HCT116 (cell line): ENCODE measurements at regions not wholly inside any gene's neighbourhood (a gene's known extent, or its start where the extent isn't known, plus 50 kb on each side); places are given as distances from the start of the nearest gene placed in this dataset.

Source experiments
- ATAC-seq: fragments of 200-7000 bp; cut with Tn5 transposase; 2 replicates; pipeline ENCODE4 v1.9.1; 2020; ENCODE audit warnings: mild to moderate bottlenecking, moderate library complexity
- BruUV-seq: library from RNA; stranded (reverse); fragments of 400-500 nt; replicated peaks from 2 replicates; lab custom pipeline; 2021; lab: Mats Ljungman, UMichigan
- CTCF ChIA-PET: fragments of 300-600 bp; sonication (Branson Sonifier 250); formaldehyde crosslinking; loops from one replicate; lab custom pipeline; 2021; ENCODE audit warnings: antibody characterized with exemption; lab: Charles Lee
- POLR2A ChIA-PET: fragments of 300-600, 350-600 bp; sonication (Branson Sonifier 250); formaldehyde crosslinking; loops from one replicate; lab custom pipeline; 2021; ENCODE audit warnings: antibody characterized with exemption; lab: Charles Lee
- RAD21 ChIA-PET, 2 experiments: fragments of 300-600 bp; sonication (Branson Sonifier 250); formaldehyde crosslinking; loops; one replicate each; lab custom pipeline; 2023; ENCODE audit warnings: low total read pairs in 2 of 2; ENCODE audit not compliant: uncharacterized antibody in 2 of 2, unreplicated experiment in 2 of 2, low non-redundant PET in 1 of 2; lab: Charles Lee
- DNase-seq: peaks from one replicate; pipeline ENCODE4 v3.0.0-alpha.2; 2010; ENCODE audit warnings: low read depth, low spot score
- H2AFZ ChIP-seq: fragments of 200-600 bp; shearing (Covaris generic), sonication (generic); 2 replicates; pipeline ENCODE4 v1.6.1; 2017; ENCODE audit warnings: low read depth, mixed run types, mixed read lengths, antibody characterized with exemption, low read length; ENCODE audit not compliant: poor library complexity, severe bottlenecking
- H3K27ac ChIP-seq: 2 replicates; pipeline ENCODE4 v1.5.1; 2012; ENCODE audit warnings: low read depth, low read length
- H3K27me3 ChIP-seq: fragments of 200-600 bp; sonication (generic); 2 replicates; pipeline ENCODE4 v1.6.1; 2016; ENCODE audit warnings: mixed run types, low read length, mixed read lengths; ENCODE audit not compliant: insufficient read depth
- H3K36me3 ChIP-seq, 2 experiments: fragments of 200-500 bp in 1 of 2; fragments of 200-600 bp in 1 of 2; sonication (Bioruptor generic) in 1 of 2; sonication (generic) in 1 of 2; 2 replicates each; pipeline versions ENCODE4 v1.5.1 to v1.6.1; 2014 to 2016; ENCODE audit warnings: low read length in 2 of 2, inconsistent platforms in 1 of 2, mixed read lengths in 1 of 2, mixed run types in 1 of 2; ENCODE audit not compliant: insufficient read depth in 2 of 2, control insufficient read depth in 1 of 2
- H3K4me1 ChIP-seq, 2 experiments: fragments of 200-600 bp in 1 of 2; sonication (generic) in 1 of 2; 2 replicates each; pipeline versions ENCODE4 v1.5.1 to v1.6.1; 2012 to 2017; ENCODE audit warnings: low read length in 2 of 2, inconsistent platforms in 1 of 2, mild to moderate bottlenecking in 1 of 2, mixed read lengths in 1 of 2, mixed run types in 1 of 2, moderate library complexity in 1 of 2; ENCODE audit not compliant: insufficient read depth in 2 of 2, control insufficient read depth in 1 of 2
- H3K4me2 ChIP-seq: fragments of 200-600 bp; sonication (generic); 2 replicates; pipeline ENCODE4 v1.6.1; 2017; ENCODE audit warnings: mixed run types, low read length, mixed read lengths
- H3K4me3 ChIP-seq, 2 experiments: fragments of 200-600 bp in 1 of 2; sonication (generic) in 1 of 2; replicated peaks in 1 of 2; 2 replicates each; pipeline ENCODE4 v1.5.1; 2011 to 2016; ENCODE audit warnings: low read length in 2 of 2, control low read depth in 1 of 2, low read depth in 1 of 2, mild to moderate bottlenecking in 1 of 2, mixed read lengths in 1 of 2, mixed run types in 1 of 2
- H3K79me2 ChIP-seq: fragments of 200-600 bp; sonication (generic); 2 replicates; pipeline ENCODE4 v1.6.1; 2017; ENCODE audit warnings: mild to moderate bottlenecking, mixed run types, low read length, moderate library complexity, mixed read lengths; ENCODE audit not compliant: insufficient read depth
- H3K9ac ChIP-seq: fragments of 200-600 bp; sonication (generic); 2 replicates; pipeline ENCODE4 v1.6.1; 2016; ENCODE audit warnings: low read length, mixed read lengths
- H3K9me2 ChIP-seq: fragments of 200-600 bp; sonication (generic), shearing (Covaris generic); 2 replicates; pipeline ENCODE4 v1.6.1; 2017; ENCODE audit warnings: mixed run types, mild to moderate bottlenecking, moderate library complexity; ENCODE audit not compliant: insufficient read depth
- H3K9me3 ChIP-seq, 2 experiments: fragments of 200-500 bp in 1 of 2; fragments of 200-600 bp in 1 of 2; sonication (Bioruptor generic) in 1 of 2; sonication (generic) in 1 of 2; 2 replicates each; pipeline ENCODE4 v1.6.1; 2014 to 2017; ENCODE audit warnings: low read length in 2 of 2, mixed read lengths in 2 of 2, inconsistent platforms in 1 of 2, low read depth in 1 of 2, mild to moderate bottlenecking in 1 of 2, mixed run types in 1 of 2, moderate library complexity in 1 of 2; ENCODE audit not compliant: control insufficient read depth in 1 of 2, insufficient read depth in 1 of 2
- H4K20me1 ChIP-seq: fragments of 200-600 bp; sonication (generic), shearing (Covaris generic); 2 replicates; pipeline ENCODE4 v1.6.1; 2017; ENCODE audit warnings: mixed run types, mild to moderate bottlenecking, moderate library complexity; ENCODE audit not compliant: insufficient read depth
- ATF3 ChIP-seq: IDR thresholded peaks from 2 replicates; pipeline ENCODE4 v1.6.1; 2012
- CBX3 ChIP-seq: IDR thresholded peaks from 2 replicates; pipeline ENCODE4 v1.6.1; 2012; ENCODE audit warnings: low read depth
- CEBPB ChIP-seq: IDR thresholded peaks from 2 replicates; pipeline ENCODE4 v1.6.1; 2012; ENCODE audit warnings: low read depth
- CTCF ChIP-seq, 3 experiments: fragments of 200-600 bp in 1 of 3; sonication (generic) in 1 of 3; IDR thresholded peaks in 2 of 3; conservative IDR thresholded peaks in 1 of 3; 2 replicates each; pipeline ENCODE4 v1.5.1; 2012 to 2017; ENCODE audit warnings: low read depth in 2 of 3, low read length in 2 of 3, antibody characterized with exemption in 1 of 3, borderline replicate concordance in 1 of 3, control low read depth in 1 of 3, mild to moderate bottlenecking in 1 of 3, mixed read lengths in 1 of 3, mixed run types in 1 of 3, moderate library complexity in 1 of 3; ENCODE audit not compliant: insufficient read depth in 1 of 3
- EGR1 ChIP-seq: IDR thresholded peaks from 2 replicates; pipeline ENCODE4 v1.6.1; 2012; ENCODE audit warnings: low read depth
- ELF1 ChIP-seq: IDR thresholded peaks from 2 replicates; pipeline ENCODE4 v1.6.1; 2012; ENCODE audit warnings: low read depth, borderline replicate concordance
- EZH2 ChIP-seq: fragments of 200-600 bp; sonication (generic); IDR thresholded peaks from 2 replicates; pipeline ENCODE4 v1.6.1; 2017; ENCODE audit warnings: antibody characterized with exemption, mixed run types
- EZH2phosphoT487 ChIP-seq: fragments of 200-600 bp; IDR thresholded peaks from 2 replicates; pipeline ENCODE4 v1.6.1; 2018; ENCODE audit warnings: antibody characterized with exemption, borderline replicate concordance
- FOSL1 ChIP-seq: IDR thresholded peaks from 2 replicates; pipeline ENCODE4 v1.6.1; 2012; ENCODE audit warnings: low read depth
- JUND ChIP-seq: IDR thresholded peaks from 2 replicates; pipeline ENCODE4 v1.6.1; 2012
- POLR2A ChIP-seq: IDR thresholded peaks from 2 replicates; pipeline ENCODE4 v1.7.0; 2011; ENCODE audit warnings: borderline replicate concordance; ENCODE audit not compliant: insufficient read depth, insufficient read length; ENCODE audit errors: extremely low read depth
- POLR2AphosphoS5 ChIP-seq: IDR thresholded peaks from 2 replicates; pipeline ENCODE4 v1.6.1; 2011; ENCODE audit warnings: mild to moderate bottlenecking, low read depth, low read length, moderate library complexity
- RAD21 ChIP-seq: IDR thresholded peaks from 2 replicates; pipeline ENCODE4 v1.6.1; 2012; ENCODE audit warnings: low read depth, mild to moderate bottlenecking
- SIN3A ChIP-seq: IDR thresholded peaks from 2 replicates; pipeline ENCODE4 v1.6.1; 2012; ENCODE audit warnings: low read depth
- SP1 ChIP-seq: IDR thresholded peaks from 2 replicates; pipeline ENCODE4 v1.6.1; 2012; ENCODE audit warnings: low read depth
- SRF ChIP-seq: IDR thresholded peaks from 2 replicates; pipeline ENCODE4 v1.6.1; 2012; ENCODE audit warnings: low read depth
- TCF7L2 ChIP-seq: IDR thresholded peaks from 2 replicates; pipeline ENCODE4 v1.7.0; 2011; ENCODE audit warnings: borderline replicate concordance, inconsistent platforms; ENCODE audit not compliant: insufficient read depth, insufficient read length; ENCODE audit errors: extremely low read depth
- YY1 ChIP-seq: IDR thresholded peaks from 2 replicates; pipeline ENCODE4 v1.6.1; 2011; ENCODE audit warnings: low read length, low read depth, moderate library complexity, mild to moderate bottlenecking; ENCODE audit not compliant: insufficient replicate concordance; ENCODE audit errors: extremely low read depth
- ZFX ChIP-seq: fragments of 450-650 bp; IDR thresholded peaks from 2 replicates; pipeline ENCODE4 v1.6.1; 2017
- ZNF274 ChIP-seq: fragments of 200-500 bp; sonication (Bioruptor generic); IDR thresholded peaks from 2 replicates; pipeline ENCODE4 v1.6.1; 2014; ENCODE audit warnings: mild to moderate bottlenecking, low read depth, low read length, inconsistent platforms
- intact Hi-C: fragments of 100-400 bp; cut with micrococcal nuclease; formaldehyde crosslinking; loops from 2 replicates; pipeline ENCODE4 v1.10.0; 2022

GRCh38 chr6:74626288-74626687 lies 579.6 kb downstream of the COL12A1 start:
- no peak for DNase-seq
- Histone ChIP-seq H3K9ac (no peak overlapping the region), H3K9me2 (no peaks in the 10 kb centered on the region), H3K27ac (no peak overlapping the region), H3K27me3 (no peaks in the 10 kb centered on the region), H4K20me1 (no peaks in the 10 kb centered on the region), H3K9me3 (peaks cover 0 to 6% of the 10 kb centered on the region in 2 experiments; a peak in 2 of 4 replicates), H3K4me1 (no peaks in the 10 kb centered on the region), H3K4me2 (no peak overlapping the region), H3K79me2 (no peaks in the 10 kb centered on the region), H3K4me3 (no peak overlapping the region), H2AFZ (no peak overlapping the region), H3K36me3 (no peaks in the 10 kb centered on the region)
- intact Hi-C loops: no loop called here
- ChIA-PET RAD21 (no interaction called here), CTCF (no interaction called here), POLR2A (no interaction called here)
- no TSS peak for BruUV-seq
- ATAC-seq: no peak
- TF ChIP-seq CEBPB: no peak
- no peak for TF ChIP-seq SIN3A
- no peak for TF ChIP-seq JUND
- no peak for TF ChIP-seq EZH2
- TF ChIP-seq ATF3: no peak
- no peak for TF ChIP-seq EGR1
- no peak for TF ChIP-seq YY1
- no peak for TF ChIP-seq ZNF274
- TF ChIP-seq ZFX: no peak
- no peak for TF ChIP-seq FOSL1
- no peak for TF ChIP-seq TCF7L2
- no peak for TF ChIP-seq ELF1
- TF ChIP-seq CBX3: no peak
- no peak for TF ChIP-seq POLR2AphosphoS5

GRCh38 chr6:74623027-74623426 lies 582.8 kb downstream of the COL12A1 start:
- Histone ChIP-seq H3K79me2 (no peaks in the 10 kb centered on the region), H3K27me3 (no peaks in the 10 kb centered on the region), H2AFZ (no peak overlapping the region), H3K9me3 (peaks cover 0 to 6% of the 10 kb centered on the region in 2 experiments; a peak in 2 of 4 replicates), H3K36me3 (no peaks in the 10 kb centered on the region), H3K4me1 (no peaks in the 10 kb centered on the region), H3K9ac (no peak overlapping the region), H3K4me2 (no peak overlapping the region), H4K20me1 (no peaks in the 10 kb centered on the region), H3K9me2 (no peaks in the 10 kb centered on the region), H3K27ac (no peak overlapping the region), H3K4me3 (no peak overlapping the region)
- TF ChIP-seq CEBPB (no peak), EZH2 (no peak), TCF7L2 (no peak), YY1 (no peak), ZNF274 (no peak), ZFX (no peak), SP1 (no peak), EZH2phosphoT487 (no peak), ATF3 (no peak), SRF (no peak), CBX3 (no peak), CTCF (IDR thresholded peaks at IDR 0.05 in 2 of 3, conservative IDR thresholded peaks at IDR 0.05 in 1 of 3; ENCODE audit: borderline replicate concordance in 1 of 3, insufficient read depth in 1 of 3, low read depth in 2 of 3, low read length in 2 of 3) (no peak), FOSL1 (no peak), SIN3A (no peak), ELF1 (no peak), POLR2A (no peak), RAD21 (no peak), JUND (no peak)
- intact Hi-C loops: no loop called here
- ChIA-PET CTCF (no interaction called here), RAD21 (no interaction called here), POLR2A (no interaction called here)
- ATAC-seq (no peak), DNase-seq (no peak)
- no TSS peak for BruUV-seq
